GM21717 (cell line): ENCODE measurements at regions not wholly inside any gene's neighbourhood (a gene's known extent, or its start where the extent isn't known, plus 50 kb on each side); places are given as distances from the start of the nearest gene placed in this dataset.
A peak's percentile ranks its signal among the peaks of the same experiment; 100 is the strongest.
"Not testable (repeated sequence)": the region's sequence is repeated elsewhere in the genome, so short reads cannot be mapped to it uniquely, and the experiment has no call there.

Source experiments
- ATAC-seq: cut with Tn5 transposase; IDR thresholded peaks from one replicate; pipeline ENCODE4 v1.9.1; 2021; ENCODE audit warnings: mild to moderate bottlenecking, moderate library complexity; ENCODE audit not compliant: unreplicated experiment

DNA sequence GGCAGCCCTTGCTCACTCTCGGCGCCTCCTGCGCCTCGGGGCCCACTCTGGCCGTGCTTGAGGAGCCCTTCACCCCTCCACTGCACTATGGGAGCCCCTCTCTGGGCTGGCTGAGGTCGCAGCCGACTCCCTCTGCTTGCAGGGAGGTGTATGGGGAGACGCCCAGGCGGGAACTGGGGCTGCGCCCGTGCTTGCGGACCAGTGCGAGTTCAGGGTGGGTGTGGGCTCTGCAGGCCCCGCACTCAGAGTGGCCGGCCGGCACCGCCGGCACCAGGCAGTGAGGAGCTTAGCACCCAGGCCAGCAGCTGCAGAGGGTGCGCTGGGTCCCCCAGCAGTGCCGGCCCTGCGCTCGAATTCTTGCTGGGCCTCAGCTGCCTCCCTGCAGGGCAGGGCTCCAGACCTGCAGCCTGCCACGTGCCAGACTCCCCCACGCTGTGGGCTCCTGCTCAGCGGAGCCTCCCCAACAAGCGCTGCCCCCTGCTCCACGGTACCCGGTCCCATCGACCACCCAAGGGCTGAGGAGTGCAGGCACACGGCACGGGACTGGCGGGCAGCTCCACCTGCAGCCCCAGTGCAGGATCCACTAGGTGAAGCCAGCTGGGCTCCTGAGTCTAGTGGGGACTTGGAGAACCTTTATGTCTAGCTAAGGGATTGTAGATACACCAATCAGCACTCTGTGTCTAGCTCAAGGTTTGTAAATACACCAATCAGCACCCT is 54.0 kb upstream of the WWC2 start:
- not testable (repeated sequence) for ATAC-seq

DNA sequence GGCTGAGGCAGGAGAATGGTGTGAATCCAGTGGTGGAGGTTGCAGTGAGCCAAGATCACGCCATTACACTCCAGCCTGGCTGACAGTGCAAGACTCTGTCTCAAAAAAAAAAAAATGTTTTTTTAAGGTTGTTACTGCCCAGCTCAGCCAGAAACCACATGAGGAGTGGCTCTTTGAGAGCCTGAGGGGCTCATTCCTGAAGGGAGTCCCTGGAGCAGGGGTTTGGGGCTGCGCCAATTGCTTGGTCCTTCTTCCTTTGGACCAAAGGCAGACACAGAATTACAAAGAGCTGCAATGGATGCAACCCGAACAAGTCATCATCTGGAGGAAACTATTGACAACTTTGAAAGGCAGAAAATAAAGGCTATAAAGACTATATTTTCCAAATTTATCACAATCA is 60.6 kb upstream of the WWC2 start:
- no peak for ATAC-seq

DNA sequence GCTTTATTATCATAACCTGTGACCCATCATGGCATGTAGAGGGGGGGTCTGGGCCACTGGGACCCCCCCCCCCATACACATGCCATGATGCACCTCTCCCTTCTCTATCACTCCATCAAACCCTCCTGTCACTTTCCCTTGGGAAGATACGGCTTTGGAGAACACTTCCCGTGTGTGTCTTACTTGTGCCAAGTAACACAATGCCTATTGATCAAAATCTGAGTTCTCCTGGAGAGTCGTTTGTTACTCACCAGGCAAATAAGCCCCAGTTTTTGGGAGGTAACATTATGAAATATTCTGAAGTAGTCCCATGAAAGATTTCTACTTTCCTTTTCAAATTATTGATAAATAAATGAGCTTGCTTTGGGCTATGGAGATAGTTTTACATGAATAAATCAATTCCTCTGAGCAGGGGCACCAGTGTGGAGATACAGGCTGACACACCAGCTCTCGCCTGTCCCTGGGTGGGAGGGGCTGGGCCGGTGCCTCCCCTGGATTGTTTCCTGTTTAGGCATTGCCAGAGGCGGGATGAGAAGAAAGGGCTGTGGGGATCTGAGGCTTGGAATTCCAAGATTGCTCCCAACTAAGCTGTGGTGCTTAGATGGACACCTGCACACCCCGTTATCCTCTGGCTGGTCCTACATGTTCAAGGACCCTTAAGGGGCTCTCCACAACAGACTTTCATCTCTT is 63.2 kb upstream of the WWC2 start:
- no peak for ATAC-seq

- no peak for ATAC-seq
Measured at GRCh38 chr4:183035256-183035655, 63.8 kb upstream of the WWC2 start.

- ATAC-seq, result no peak
Measured at GRCh38 chr4:183030823-183031222, 68.2 kb upstream of the WWC2 start.

GRCh38 chr4:183030309-183030708 is 68.7 kb upstream of the WWC2 start:
- no peak for ATAC-seq

DNA sequence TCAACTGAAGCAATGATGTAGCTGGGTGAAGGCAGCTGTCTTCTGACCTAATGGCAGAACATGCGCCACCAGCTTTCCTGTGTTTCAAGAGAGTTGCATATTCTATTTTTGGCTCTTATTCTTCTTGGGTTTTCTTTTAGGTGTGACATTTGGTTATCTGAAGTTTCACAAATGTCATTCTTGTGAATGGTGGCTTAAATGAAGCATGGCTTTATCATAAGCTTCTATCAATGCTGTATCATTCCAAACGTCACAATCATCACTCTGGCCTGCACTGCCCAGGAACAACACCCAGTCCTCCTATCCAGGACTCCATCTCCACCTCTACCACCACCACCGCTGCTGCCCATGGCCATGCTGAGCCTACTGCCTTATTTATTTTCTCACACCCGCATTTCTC is 69.7 kb upstream of the WWC2 start:
- no peak for ATAC-seq

DNA sequence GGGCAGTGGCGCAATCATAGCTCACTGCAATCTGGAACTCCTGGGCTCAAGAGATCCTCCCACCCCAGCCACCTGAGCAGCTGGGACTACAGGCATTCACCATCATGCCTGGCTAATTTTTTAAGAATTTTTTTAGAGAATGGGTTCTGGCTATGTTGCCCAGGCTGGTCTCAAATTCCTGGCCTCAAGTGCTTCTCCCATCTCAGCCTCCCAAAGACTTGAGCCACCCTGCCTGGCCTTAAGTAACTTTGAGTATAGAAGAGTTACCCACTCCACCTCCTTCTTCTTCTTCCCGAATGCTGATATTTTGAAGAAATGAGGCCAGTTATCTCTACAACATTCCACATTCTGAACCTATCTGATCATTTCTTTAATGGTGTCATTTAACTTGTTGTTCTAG is 72.4 kb upstream of the WWC2 start:
- no peak for ATAC-seq

DNA sequence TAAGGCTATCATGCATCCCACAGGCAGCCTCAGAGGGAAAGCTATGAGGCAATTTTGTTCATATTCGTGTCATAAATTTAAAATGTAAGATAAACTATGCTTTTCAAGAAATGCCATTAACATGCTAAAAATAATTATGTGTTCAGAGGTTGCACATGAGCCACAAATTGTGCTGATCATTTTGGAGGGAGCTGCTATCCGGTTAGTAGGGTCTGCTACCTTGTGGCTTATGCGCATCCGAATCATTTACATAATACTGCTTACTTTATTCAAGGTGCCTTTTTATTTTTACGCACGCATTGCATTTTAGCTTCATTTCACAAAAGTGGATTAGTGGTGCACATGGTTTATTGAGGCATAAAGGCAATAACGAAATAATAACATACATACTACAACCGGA is 76.4 kb upstream of the WWC2 start:
- no peak for ATAC-seq

- ATAC-seq, result no peak
Measured at GRCh38 chr4:183017962-183018361, 81.1 kb upstream of the WWC2 start.

DNA sequence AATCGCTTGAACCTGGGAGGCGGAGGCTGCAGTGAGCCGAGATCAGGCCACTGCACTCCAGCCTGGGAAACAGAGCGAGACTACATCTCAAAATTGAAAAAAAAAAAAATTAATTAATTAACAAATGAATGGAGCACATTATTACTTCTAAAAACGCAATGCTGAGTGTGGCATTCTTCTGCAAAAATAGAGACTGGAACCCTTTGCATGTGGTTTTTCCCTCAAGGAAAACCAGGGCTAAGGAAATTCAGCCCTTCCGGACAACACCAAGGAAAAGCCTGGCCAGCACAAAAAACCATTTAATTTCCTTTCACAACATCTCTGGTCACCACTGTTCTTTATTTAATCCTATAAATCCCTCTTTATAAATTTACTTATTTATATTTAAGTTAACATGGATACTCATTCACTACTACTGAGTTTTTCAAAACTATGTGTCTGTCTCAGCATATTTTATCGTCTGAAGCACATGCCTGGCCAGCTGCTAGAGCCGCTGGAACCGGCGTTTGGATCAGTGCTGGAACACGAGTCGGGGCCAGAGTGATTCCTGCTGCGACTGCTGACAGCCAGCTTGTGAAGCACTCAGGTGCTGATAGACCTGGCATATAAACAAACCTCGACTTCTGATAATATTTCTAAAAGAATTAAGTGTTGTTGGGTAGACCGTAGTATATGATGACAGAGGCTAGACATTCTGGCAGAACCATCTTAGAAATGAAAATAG is 84.5 kb upstream of the WWC2 start:
- ATAC-seq, result no peak

- no peak for ATAC-seq
Measured at GRCh38 chr4:183013730-183014002, 85.4 kb upstream of the WWC2 start.

- no peak for ATAC-seq
Measured at GRCh38 chr4:183012879-183013729, 86.0 kb upstream of the WWC2 start.

DNA sequence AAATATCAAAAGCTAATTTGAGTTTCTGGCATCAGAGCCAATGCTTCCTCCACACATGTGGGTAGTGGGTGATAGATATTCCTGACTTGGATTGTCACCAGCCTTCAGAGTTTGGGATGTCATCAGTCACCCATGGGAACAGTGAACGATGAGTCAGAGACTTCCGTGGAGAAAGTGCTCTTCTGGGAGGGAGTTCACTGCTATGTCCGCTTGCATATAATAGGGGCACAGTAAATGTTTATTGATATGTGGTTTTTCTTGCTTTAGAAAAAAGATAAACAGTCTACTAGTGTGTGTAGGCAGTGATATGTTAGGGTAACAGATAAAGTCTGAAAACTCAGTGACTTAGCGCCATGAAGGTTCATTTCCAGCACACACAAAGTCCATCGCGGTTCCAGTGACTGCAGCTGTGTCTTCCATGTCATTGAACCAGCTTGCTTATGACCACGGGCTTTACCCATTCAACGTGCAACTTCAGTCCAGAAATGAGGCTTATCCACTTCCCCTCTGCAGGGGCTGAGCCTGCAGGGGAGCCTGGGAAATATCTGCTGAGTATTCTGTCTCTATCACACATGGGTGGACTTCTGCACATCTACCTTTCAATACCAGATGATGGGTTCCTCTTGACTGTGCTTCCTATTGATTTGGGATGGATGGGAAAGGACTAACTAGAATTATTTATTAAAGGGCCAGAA is 87.7 kb upstream of the WWC2 start:
- ATAC-seq, result no peak

GRCh38 chr4:183008492-183008891 is 90.6 kb upstream of the WWC2 start:
- ATAC-seq, result no peak

DNA sequence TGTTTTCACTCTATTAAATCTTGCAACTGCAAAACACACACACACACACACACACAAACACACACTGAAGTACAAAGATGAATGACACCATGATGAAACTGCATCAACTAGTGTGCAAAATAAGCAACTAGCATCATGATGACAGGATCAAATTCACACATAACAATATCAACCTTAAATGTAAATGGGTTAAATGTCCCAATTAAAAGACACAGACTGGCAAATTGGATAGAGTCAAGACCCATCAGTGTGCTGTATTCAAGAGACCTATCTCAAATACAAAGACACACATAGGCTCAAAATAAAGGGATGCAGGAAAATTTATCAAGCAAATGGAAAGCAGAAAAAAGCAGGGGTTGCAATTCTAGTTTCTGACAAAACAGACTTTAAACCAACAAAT is 87.2 kb upstream of the DCTD start:
- ATAC-seq, result not testable (repeated sequence)

DNA sequence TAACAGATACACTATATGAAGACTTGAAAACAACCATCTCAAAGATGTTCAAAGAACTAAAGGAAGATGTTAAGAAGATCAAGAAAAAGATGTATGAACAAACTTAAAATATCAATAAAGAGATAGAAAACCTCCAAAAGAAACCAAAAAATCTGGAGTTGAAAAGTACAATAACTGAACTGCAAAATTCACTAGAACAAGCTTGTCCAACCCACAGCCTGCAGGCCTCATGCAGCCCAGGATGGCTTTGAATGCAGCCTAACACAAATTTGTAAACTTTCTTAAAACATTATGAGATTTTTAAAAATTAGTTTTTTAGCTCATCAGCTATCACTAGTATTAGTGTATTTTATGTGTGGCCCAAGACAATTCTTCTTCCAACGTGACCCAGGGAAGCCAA is 77.0 kb upstream of the DCTD start:
- no peak for ATAC-seq

DNA sequence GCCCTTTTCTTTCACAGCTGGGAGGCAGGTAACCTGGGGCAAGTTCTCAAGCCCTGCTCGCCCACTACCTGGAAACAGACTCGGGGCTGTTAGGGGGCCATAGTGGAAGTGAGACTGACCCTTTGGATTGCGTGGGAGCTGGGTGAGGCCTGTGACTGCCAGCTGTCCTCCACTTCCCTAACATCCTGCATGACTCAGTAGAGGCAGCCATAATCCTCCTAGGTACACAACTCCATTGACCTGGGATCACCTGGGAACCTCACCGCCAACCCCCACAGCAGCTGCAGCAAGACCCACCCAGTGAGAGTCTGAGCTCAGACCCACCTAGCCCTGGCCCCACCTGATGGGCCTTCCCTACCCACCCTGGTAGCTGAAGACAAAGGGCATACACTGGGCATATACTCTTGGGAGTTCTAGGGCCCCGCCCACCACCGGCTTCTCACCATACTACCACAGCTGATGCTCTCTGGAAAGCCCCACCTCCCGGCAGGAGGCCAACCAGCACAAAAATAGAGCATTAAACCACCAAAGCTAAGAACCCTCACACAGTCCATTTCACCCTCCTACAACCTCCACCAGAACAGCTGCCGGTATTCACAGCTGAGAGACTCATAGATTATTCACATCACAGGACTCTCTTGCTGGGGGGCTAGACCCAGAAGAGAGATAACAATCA is 61.1 kb upstream of the DCTD start:
- ATAC-seq, result peak; percentile 79

- ATAC-seq, result peak; percentile 71
Measured at GRCh38 chr4:182975806-182976205, 58.6 kb upstream of the DCTD start.

DNA sequence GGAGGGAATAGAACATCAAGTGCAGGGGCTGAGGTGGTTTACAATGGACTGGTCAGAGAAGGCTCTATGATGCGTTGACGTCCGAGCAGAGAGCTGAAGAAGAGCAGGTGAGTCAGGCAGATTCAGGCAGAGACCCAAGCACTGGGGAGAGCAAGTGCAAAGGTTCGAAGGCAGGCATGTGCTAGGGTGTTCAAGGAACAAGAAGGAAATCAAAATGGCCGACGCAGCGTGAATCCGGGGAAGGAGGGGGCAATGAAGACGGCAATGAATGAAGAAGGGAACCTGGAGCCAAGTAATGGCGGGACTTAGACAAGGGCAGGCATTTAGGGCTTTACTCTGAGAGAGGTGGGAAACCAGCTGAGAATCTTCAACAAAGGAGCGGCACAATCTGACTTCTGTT is 56.8 kb upstream of the DCTD start:
- ATAC-seq, result no peak
